Fibroblast of lung (primary cell): ENCODE measurements at regions not wholly inside any gene's neighbourhood (a gene's known extent, or its start where the extent isn't known, plus 50 kb on each side); places are given as distances from the start of the nearest gene placed in this dataset.
A peak's percentile ranks its signal among the peaks of the same experiment; 100 is the strongest.

ENCODE experiments used
- DNase-seq, 2 donors: peaks; one replicate each; pipeline versions ENCODE4 v3.0.0 to v3.0.0-alpha.2; 2010; ENCODE audit warnings: low read depth in 2 of 2
- H2AFZ ChIP-seq: 2 replicates; pipeline ENCODE4 v1.5.1; 2012; ENCODE audit warnings: low read length, control low read depth, inconsistent platforms
- H3K27ac ChIP-seq: 2 replicates; pipeline ENCODE4 v1.5.1; 2011; ENCODE audit warnings: low read length, control low read depth; ENCODE audit not compliant: insufficient read depth
- H3K27me3 ChIP-seq: 2 replicates; pipeline ENCODE4 v1.5.1; 2011; ENCODE audit warnings: mild to moderate bottlenecking, low read length; ENCODE audit not compliant: control insufficient read depth, insufficient read depth
- H3K36me3 ChIP-seq: 2 replicates; pipeline ENCODE4 v1.5.1; 2011; ENCODE audit warnings: low read length; ENCODE audit not compliant: control insufficient read depth, insufficient read depth
- H3K4me1 ChIP-seq: 2 replicates; pipeline ENCODE4 v1.5.1; 2011; ENCODE audit warnings: low read length; ENCODE audit not compliant: control insufficient read depth, insufficient read depth; ENCODE audit errors: extremely low read depth
- H3K4me2 ChIP-seq: 2 replicates; pipeline ENCODE4 v1.5.1; 2011; ENCODE audit warnings: low read length, control low read depth; ENCODE audit not compliant: insufficient read depth; ENCODE audit errors: extremely low read depth
- H3K4me3 ChIP-seq, 4 experiments: fragments of 200-600 bp in 1 of 4; sonication (generic) in 1 of 4; replicated peaks in 1 of 4; 2 replicates each; pipeline ENCODE4 v1.5.1; 2011 to 2016; ENCODE audit warnings: low read length in 4 of 4, low read depth in 3 of 4, mild to moderate bottlenecking in 3 of 4, control low read depth in 2 of 4, inconsistent platforms in 1 of 4, mixed read lengths in 1 of 4; ENCODE audit not compliant: insufficient read depth in 1 of 4; ENCODE audit errors: control extremely low read depth in 1 of 4
- H3K79me2 ChIP-seq: 2 replicates; pipeline ENCODE4 v1.5.1; 2012; ENCODE audit warnings: mild to moderate bottlenecking, low read length, inconsistent platforms; ENCODE audit not compliant: control insufficient read depth, insufficient read depth
- H3K9ac ChIP-seq: 2 replicates; pipeline ENCODE4 v1.5.1; 2011; ENCODE audit warnings: mild to moderate bottlenecking, low read length, control low read depth; ENCODE audit not compliant: insufficient read depth
- H3K9me3 ChIP-seq: 2 replicates; pipeline ENCODE4 v1.5.1; 2012; ENCODE audit warnings: low read depth, low read length; ENCODE audit not compliant: control insufficient read depth, insufficient read depth
- H4K20me1 ChIP-seq: 2 replicates; pipeline ENCODE4 v1.5.1; 2011; ENCODE audit warnings: low read length; ENCODE audit not compliant: control insufficient read depth, insufficient read depth; ENCODE audit errors: extremely low read depth
- EZH2 ChIP-seq: IDR thresholded peaks from 2 replicates; pipeline ENCODE4 v1.5.1; 2012; ENCODE audit warnings: low read length, control low read depth, mild to moderate bottlenecking; ENCODE audit errors: missing control alignments
- TF ChIP-seq, protein P1 (sequence below), 2 donors: IDR thresholded peaks in 1 of 2; conservative IDR thresholded peaks in 1 of 2; 1 replicate in 1 of 2; 2 replicates in 1 of 2; pipeline ENCODE4 v1.5.1; 2011 to 2012; ENCODE audit warnings: low read length in 2 of 2, control low read depth in 1 of 2, inconsistent platforms in 1 of 2, low read depth in 1 of 2, mild to moderate bottlenecking in 1 of 2

DNA sequence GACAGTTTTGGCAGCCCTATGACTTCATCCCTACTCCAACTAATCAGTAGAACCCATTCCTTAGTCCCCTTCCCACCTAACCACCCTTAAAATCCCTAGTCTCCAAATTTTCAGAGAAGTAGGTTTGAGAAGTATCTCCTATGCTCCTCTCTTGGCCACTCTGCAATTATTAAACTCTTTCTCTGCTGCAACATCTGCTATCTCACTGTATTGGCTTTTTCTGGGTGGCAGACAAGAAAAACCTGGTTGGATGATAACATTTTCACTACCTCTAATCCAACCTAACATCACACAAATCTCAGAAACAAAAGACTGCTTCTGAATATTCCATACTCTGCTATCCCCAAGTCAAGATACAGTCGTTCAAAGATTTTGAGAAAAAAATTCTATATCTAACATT, 542.4 kb upstream of the SOX9 start:
- Histone ChIP-seq H3K36me3 (no peaks in the 10 kb centered on the region), H4K20me1 (no peaks in the 10 kb centered on the region), H3K27me3 (no peaks in the 10 kb centered on the region)

DNA sequence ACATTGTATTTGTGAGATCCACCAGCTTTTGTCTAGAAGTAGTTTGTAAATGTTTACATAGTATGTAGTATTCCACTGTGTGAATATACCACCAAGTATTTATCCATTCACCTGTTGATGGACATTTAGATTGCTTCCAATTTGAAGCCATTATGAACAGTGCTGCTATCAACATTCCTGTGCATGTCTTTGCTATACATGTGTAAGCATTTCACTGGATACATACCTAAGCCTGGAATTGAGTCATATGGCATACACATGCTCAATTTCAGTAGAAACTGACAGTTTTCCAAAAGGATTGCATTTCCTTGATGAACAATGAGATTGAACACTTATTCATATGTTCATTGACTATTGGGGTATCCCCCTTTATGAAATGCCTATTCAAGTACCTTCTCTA, 540.6 kb upstream of the SOX9 start:
- no peaks in the 10 kb centered on the region for H3K27me3 ChIP-seq
- DNase-seq = peak in 1 of 2 donors; percentile 5
- no peak overlapping the region for H2AFZ ChIP-seq
- H3K79me2 ChIP-seq = no peaks in the 10 kb centered on the region
- TF ChIP-seq, protein P1, sequence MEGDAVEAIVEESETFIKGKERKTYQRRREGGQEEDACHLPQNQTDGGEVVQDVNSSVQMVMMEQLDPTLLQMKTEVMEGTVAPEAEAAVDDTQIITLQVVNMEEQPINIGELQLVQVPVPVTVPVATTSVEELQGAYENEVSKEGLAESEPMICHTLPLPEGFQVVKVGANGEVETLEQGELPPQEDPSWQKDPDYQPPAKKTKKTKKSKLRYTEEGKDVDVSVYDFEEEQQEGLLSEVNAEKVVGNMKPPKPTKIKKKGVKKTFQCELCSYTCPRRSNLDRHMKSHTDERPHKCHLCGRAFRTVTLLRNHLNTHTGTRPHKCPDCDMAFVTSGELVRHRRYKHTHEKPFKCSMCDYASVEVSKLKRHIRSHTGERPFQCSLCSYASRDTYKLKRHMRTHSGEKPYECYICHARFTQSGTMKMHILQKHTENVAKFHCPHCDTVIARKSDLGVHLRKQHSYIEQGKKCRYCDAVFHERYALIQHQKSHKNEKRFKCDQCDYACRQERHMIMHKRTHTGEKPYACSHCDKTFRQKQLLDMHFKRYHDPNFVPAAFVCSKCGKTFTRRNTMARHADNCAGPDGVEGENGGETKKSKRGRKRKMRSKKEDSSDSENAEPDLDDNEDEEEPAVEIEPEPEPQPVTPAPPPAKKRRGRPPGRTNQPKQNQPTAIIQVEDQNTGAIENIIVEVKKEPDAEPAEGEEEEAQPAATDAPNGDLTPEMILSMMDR (conservative IDR thresholded peaks at IDR 0.05 in 1 of 2, IDR thresholded peaks at IDR 0.05 in 1 of 2; ENCODE audit: low read depth in 1 of 2, low read length in 2 of 2) = no peak
- no peak for TF ChIP-seq EZH2
- no peak overlapping the region for H3K4me2 ChIP-seq
- H3K27ac ChIP-seq = no peak overlapping the region
- no peaks in the 10 kb centered on the region for H4K20me1 ChIP-seq
- no peaks in the 10 kb centered on the region for H3K9me3 ChIP-seq
- H3K36me3 ChIP-seq = no peaks in the 10 kb centered on the region
- H3K4me3 ChIP-seq = no peak overlapping the region
- H3K9ac ChIP-seq = no peak overlapping the region
- no peaks in the 10 kb centered on the region for H3K4me1 ChIP-seq

More for the DNA sequence above, 542.4 kb upstream of the SOX9 start:
- no peak overlapping the region for H2AFZ ChIP-seq
- TF ChIP-seq EZH2 = no peak
- TF ChIP-seq, protein P1 (conservative IDR thresholded peaks at IDR 0.05 in 1 of 2, IDR thresholded peaks at IDR 0.05 in 1 of 2; ENCODE audit: low read depth in 1 of 2, low read length in 2 of 2) = no peak
- H3K79me2 ChIP-seq = no peaks in the 10 kb centered on the region
- no peak overlapping the region for H3K9ac ChIP-seq
- no peak for DNase-seq
- H3K27ac ChIP-seq = no peak overlapping the region
- no peak overlapping the region for H3K4me3 ChIP-seq
- no peak overlapping the region for H3K4me2 ChIP-seq
- H3K9me3 ChIP-seq = no peaks in the 10 kb centered on the region
- no peaks in the 10 kb centered on the region for H3K4me1 ChIP-seq

DNA sequence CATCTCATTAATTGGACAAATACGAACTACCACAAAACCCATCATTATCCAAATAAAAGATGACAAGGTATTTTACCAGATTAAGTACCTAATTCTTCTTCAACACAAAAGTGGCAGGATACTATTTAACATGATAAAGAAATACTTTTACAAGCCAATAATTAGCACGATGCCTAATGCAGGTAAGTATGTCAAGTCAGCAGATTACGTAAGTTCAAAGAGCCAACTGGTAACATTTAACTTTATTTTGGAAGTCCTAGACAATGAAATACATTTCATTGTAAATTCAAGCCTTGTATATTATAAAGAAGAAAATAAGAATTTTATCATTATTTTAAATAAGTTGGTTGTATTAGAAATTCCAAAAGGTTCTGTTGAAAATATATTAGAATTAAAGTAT, 535.3 kb upstream of the SOX9 start:
- no peak overlapping the region for H2AFZ ChIP-seq
- no peaks in the 10 kb centered on the region for H3K9me3 ChIP-seq
- no peaks in the 10 kb centered on the region for H4K20me1 ChIP-seq
- no peak for DNase-seq
- no peak overlapping the region for H3K4me2 ChIP-seq
- H3K9ac ChIP-seq = no peak overlapping the region
- no peaks in the 10 kb centered on the region for H3K36me3 ChIP-seq
- no peak for TF ChIP-seq EZH2
- TF ChIP-seq, protein P1 (conservative IDR thresholded peaks at IDR 0.05 in 1 of 2, IDR thresholded peaks at IDR 0.05 in 1 of 2; ENCODE audit: low read depth in 1 of 2, low read length in 2 of 2) = no peak
- no peaks in the 10 kb centered on the region for H3K27me3 ChIP-seq
- H3K79me2 ChIP-seq = no peaks in the 10 kb centered on the region
- H3K4me3 ChIP-seq = no peak overlapping the region
- no peaks in the 10 kb centered on the region for H3K4me1 ChIP-seq
- no peak overlapping the region for H3K27ac ChIP-seq
